Naive thymus-derived CD4-positive, alpha-beta T cell (primary cell): ENCODE measurements at regions not wholly inside any gene's neighbourhood (a gene's known extent, or its start where the extent isn't known, plus 50 kb on each side); places are given as distances from the start of the nearest gene placed in this dataset.
"Not testable (repeated sequence)": the region's sequence is repeated elsewhere in the genome, so short reads cannot be mapped to it uniquely, and the experiment has no call there.

ENCODE experiments used
- ATAC-seq: fragments of 150-1000 bp; cut with Tn5 transposase; 2 replicates; pipeline ENCODE4 v1.10.0; 2021; ENCODE audit warnings: mild to moderate bottlenecking, moderate library complexity
- CTCF ChIA-PET: fragments of 350-600 bp; sonication (Branson Sonifier 250); formaldehyde crosslinking; loops from one replicate; lab custom pipeline; 2021; ENCODE audit warnings: antibody characterized with exemption; lab: Charles Lee
- POLR2A ChIA-PET: fragments of 350-600 bp; sonication (Branson Sonifier 250); formaldehyde crosslinking; loops from one replicate; lab custom pipeline; 2021; ENCODE audit warnings: antibody characterized with exemption, inconsistent platforms; lab: Charles Lee
- DNase-seq, 9 donors: peaks; one replicate each; pipeline versions ENCODE4 v3.0.0 to v3.0.0-alpha.2; 2020 to 2022; ENCODE audit warnings: mixed read lengths in 1 of 9
- H3K27ac ChIP-seq: one replicate; pipeline ENCODE4 v1.7.0; 2013; ENCODE audit warnings: mild to moderate bottlenecking, low read depth, low read length, moderate library complexity
- H3K27me3 ChIP-seq, 2 donors: one replicate each; pipeline ENCODE4 v1.7.0; 2013; ENCODE audit warnings: low read length in 2 of 2, mild to moderate bottlenecking in 2 of 2, moderate library complexity in 2 of 2; ENCODE audit not compliant: control insufficient read depth in 2 of 2, insufficient read depth in 2 of 2
- H3K36me3 ChIP-seq, 3 experiments: 1 replicate in 2 of 3; 2 replicates in 1 of 3; pipeline ENCODE4 v1.7.0; 2013; ENCODE audit warnings: low read length in 3 of 3, mild to moderate bottlenecking in 3 of 3, moderate library complexity in 1 of 3; ENCODE audit not compliant: insufficient read depth in 3 of 3, control insufficient read depth in 2 of 3
- H3K4me1 ChIP-seq, 2 donors: one replicate each; pipeline ENCODE4 v1.7.0; 2013; ENCODE audit warnings: low read length in 2 of 2, mild to moderate bottlenecking in 2 of 2, moderate library complexity in 1 of 2; ENCODE audit not compliant: control insufficient read depth in 2 of 2, insufficient read depth in 2 of 2
- H3K4me3 ChIP-seq: 2 replicates; pipeline ENCODE4 v1.7.0; 2013; ENCODE audit warnings: mild to moderate bottlenecking, low read length
- H3K9me3 ChIP-seq, 3 experiments: 1 replicate in 2 of 3; 2 replicates in 1 of 3; pipeline ENCODE4 v1.7.0; 2013; ENCODE audit warnings: low read length in 3 of 3; ENCODE audit not compliant: control insufficient read depth in 2 of 3
- H3K27ac Mint-ChIP-seq, 9 donors: one replicate each; pipeline ENCODE4 v1.8.0; 2020 to 2022; ENCODE audit warnings: mixed read lengths in 9 of 9, mild to moderate bottlenecking in 8 of 9, moderate library complexity in 5 of 9, inconsistent platforms in 2 of 9
- H3K27me3 Mint-ChIP-seq, 5 donors: one replicate each; pipeline ENCODE4 v1.8.0; 2021 to 2022; ENCODE audit warnings: mixed read lengths in 5 of 5, mild to moderate bottlenecking in 1 of 5
- H3K36me3 Mint-ChIP-seq, 5 donors: one replicate each; pipeline ENCODE4 v1.8.0; 2020 to 2022; ENCODE audit warnings: mixed read lengths in 5 of 5, mild to moderate bottlenecking in 3 of 5, inconsistent platforms in 1 of 5
- H3K4me1 Mint-ChIP-seq, 7 donors: one replicate each; pipeline ENCODE4 v1.8.0; 2020 to 2022; ENCODE audit warnings: mixed read lengths in 7 of 7, mild to moderate bottlenecking in 3 of 7, inconsistent platforms in 1 of 7
- H3K4me3 Mint-ChIP-seq, 10 donors: one replicate each; pipeline ENCODE4 v1.8.0; 2020 to 2022; ENCODE audit warnings: mild to moderate bottlenecking in 10 of 10, mixed read lengths in 10 of 10, moderate library complexity in 6 of 10, inconsistent platforms in 2 of 10
- H3K9me3 Mint-ChIP-seq, 11 donors: one replicate each; pipeline ENCODE4 v1.8.0; 2020 to 2022; ENCODE audit warnings: mixed read lengths in 11 of 11, mild to moderate bottlenecking in 4 of 11, inconsistent platforms in 1 of 11, moderate library complexity in 1 of 11
- intact Hi-C, 2 donors: fragments of 100-400 bp; cut with micrococcal nuclease; formaldehyde crosslinking; loops; one replicate each; pipeline ENCODE4 v1.15.1; 2023

DNA sequence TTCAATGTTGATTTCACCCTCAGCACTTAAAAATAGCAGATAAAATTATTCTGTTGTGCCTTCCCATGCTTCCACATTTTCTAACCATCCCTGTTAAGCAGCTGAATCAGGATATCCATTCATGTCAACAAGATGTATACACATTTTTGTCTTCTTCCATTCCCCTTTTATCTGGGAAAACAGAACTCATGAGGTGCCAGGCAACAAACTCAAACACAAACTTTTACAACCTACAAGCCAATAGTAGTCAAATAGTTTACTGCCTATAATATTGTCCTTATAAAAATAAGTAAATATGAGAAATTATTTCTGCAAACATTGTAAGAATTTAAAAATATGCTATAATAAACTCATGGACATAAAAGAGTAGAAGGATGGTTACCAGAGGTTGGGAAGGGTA lies 1569.8 kb downstream of the REEP3 start:
- CTCF ChIA-PET = no interaction called here

DNA sequence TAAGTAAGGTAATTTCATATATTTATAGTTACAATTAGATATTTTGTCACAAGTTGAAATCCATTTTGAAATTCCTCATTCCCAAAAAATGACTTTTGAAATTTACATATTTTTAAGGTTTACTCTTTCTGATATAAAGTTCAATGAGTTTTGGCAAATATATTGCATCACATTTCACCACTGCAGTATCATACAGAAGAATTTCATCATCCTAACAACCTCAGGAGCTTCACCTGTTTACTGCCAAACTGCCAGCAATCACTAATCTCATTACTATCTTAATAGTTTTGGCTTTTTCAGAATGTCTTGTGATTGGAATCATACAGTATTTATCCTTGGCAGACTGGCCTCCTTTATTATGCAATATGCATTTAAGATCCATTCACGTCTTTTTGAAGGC lies 1578.9 kb downstream of the REEP3 start:
- Mint-ChIP-seq H3K4me3 (no peak overlapping the region), H3K9me3 (peaks cover 0 to 14% (median 7%) of the 10 kb centered on the region in 11 donors), H3K27ac (no peak overlapping the region), H3K36me3 (no peaks in the 10 kb centered on the region), H3K27me3 (no peaks in the 10 kb centered on the region), H3K4me1 (no peaks in the 10 kb centered on the region)
- ATAC-seq (no peak), DNase-seq (no peak)
- Histone ChIP-seq H3K4me1 (no peaks in the 10 kb centered on the region), H3K9me3 (no peaks in the 10 kb centered on the region), H3K27me3 (no peaks in the 10 kb centered on the region), H3K36me3 (no peaks in the 10 kb centered on the region), H3K4me3 (no peak overlapping the region), H3K27ac (no peak overlapping the region)
- intact Hi-C loops = no loop called here
- CTCF ChIA-PET = no interaction called here
- POLR2A ChIA-PET = no interaction called here

More for the DNA sequence above, 1569.8 kb downstream of the REEP3 start:
- no peak for ATAC-seq
- no peaks in the 10 kb centered on the region for H3K9me3 ChIP-seq
- H3K4me1 ChIP-seq = no peaks in the 10 kb centered on the region
- Mint-ChIP-seq H3K4me1 (no peaks in the 10 kb centered on the region), H3K27me3 (no peaks in the 10 kb centered on the region), H3K4me3 (no peak overlapping the region), H3K36me3 (no peaks in the 10 kb centered on the region), H3K27ac (no peak overlapping the region), H3K9me3 (peaks cover 0 to 8% (median 2%) of the 10 kb centered on the region in 11 donors)
- H3K27ac ChIP-seq = no peak overlapping the region
- no peaks in the 10 kb centered on the region for H3K36me3 ChIP-seq
- no peak overlapping the region for H3K4me3 ChIP-seq
- H3K27me3 ChIP-seq = no peaks in the 10 kb centered on the region
- intact Hi-C loops = no loop called here
- no peak for DNase-seq
- POLR2A ChIA-PET = interaction anchor here (0.7 kb wide), 1 partner anchor 310 kb away, joined by 3 read pairs; no protein-coding TSS in a partner anchor

DNA sequence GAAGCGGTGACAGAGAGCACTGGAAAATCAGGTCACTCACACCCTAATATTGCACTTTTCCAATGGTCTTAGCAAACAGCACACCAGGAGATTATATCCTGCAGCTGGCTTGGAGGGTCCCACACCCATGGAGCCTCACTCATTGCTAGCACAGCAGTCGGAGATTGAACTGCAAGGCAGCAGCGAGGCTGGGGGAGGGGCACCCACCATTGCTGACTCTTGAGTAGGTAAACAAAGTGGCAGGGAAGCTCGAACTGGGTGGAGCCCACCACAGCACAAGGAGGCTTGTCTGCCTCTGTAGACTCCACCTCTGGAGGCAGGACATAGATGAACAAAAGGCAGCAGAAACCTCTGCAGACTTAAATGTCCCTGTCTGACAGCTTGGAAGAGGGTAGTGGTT lies 1579.7 kb downstream of the REEP3 start:
- H3K36me3 Mint-ChIP-seq, CTCF ChIA-PET, H3K9me3 ChIP-seq, H3K4me1 Mint-ChIP-seq, H3K4me3 ChIP-seq, H3K27ac ChIP-seq, H3K36me3 ChIP-seq, intact Hi-C loops, H3K4me1 ChIP-seq, DNase-seq, H3K27ac Mint-ChIP-seq, H3K27me3 Mint-ChIP-seq, POLR2A ChIA-PET, H3K27me3 ChIP-seq, ATAC-seq, H3K4me3 Mint-ChIP-seq: not testable (repeated sequence)
- peaks cover 0 to 21% (median 8%) of the 10 kb centered on the region in 11 donors for H3K9me3 Mint-ChIP-seq

DNA sequence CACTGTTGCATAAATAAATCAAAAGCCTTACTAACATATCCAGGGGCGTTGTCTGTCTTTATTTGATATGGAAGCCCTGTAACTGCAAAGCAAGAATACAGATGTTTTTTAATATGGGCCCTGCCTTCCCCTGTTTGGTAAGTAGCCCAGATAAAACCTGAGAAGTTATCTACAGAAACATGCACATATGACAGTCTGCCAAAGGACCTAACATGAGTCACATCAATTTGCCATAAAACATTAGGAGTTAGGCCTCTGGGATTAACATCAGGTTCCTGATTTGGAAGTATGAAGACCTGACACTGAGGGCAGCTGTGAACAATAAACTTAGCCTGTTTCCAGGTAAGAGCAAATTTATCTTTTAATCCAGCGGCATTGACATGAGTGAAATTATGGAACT lies 1588.8 kb downstream of the REEP3 start:
- Histone ChIP-seq H3K4me3 (no peak overlapping the region), H3K27me3 (no peaks in the 10 kb centered on the region), H3K27ac (no peak overlapping the region), H3K9me3 (no peaks in the 10 kb centered on the region), H3K36me3 (no peaks in the 10 kb centered on the region), H3K4me1 (no peaks in the 10 kb centered on the region)
- Mint-ChIP-seq H3K4me1 (no peaks in the 10 kb centered on the region), H3K9me3 (peaks cover 3 to 32% (median 10%) of the 10 kb centered on the region in 11 donors), H3K36me3 (no peaks in the 10 kb centered on the region), H3K4me3 (no peak overlapping the region), H3K27me3 (no peaks in the 10 kb centered on the region), H3K27ac (no peak overlapping the region)
- ChIA-PET CTCF (no interaction called here), POLR2A (no interaction called here)
- ATAC-seq = no peak
- DNase-seq = no peak
- intact Hi-C loops = no loop called here

DNA sequence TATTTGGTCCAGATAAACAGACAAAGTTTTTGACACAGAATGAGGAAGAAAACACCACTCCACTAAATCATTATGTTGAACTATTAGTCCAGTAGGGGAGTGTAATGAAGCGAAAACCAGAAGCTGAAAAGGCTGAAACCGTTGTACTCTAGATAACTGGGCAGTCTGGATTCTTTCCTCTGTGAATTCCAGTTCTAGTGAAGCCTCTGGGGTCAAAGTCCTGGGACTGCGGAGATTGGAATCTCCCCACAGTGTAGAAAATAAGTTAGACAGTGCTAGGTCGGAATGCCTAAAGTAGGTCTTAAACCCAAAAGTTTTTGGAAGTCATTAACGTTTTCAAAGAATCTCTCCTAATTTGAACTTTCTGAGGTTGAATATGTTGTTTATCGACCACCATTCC lies 1589.9 kb downstream of the REEP3 start:
- peaks cover under 1 to 27% (median 8%) of the 10 kb centered on the region in 11 donors for H3K9me3 Mint-ChIP-seq
- H3K4me1 Mint-ChIP-seq, POLR2A ChIA-PET, intact Hi-C loops, DNase-seq, H3K4me3 Mint-ChIP-seq, H3K36me3 Mint-ChIP-seq, H3K27ac Mint-ChIP-seq, CTCF ChIA-PET, H3K4me1 ChIP-seq, H3K36me3 ChIP-seq, H3K27me3 Mint-ChIP-seq, H3K27ac ChIP-seq, H3K4me3 ChIP-seq, H3K27me3 ChIP-seq, H3K9me3 ChIP-seq, ATAC-seq: not testable (repeated sequence)

DNA sequence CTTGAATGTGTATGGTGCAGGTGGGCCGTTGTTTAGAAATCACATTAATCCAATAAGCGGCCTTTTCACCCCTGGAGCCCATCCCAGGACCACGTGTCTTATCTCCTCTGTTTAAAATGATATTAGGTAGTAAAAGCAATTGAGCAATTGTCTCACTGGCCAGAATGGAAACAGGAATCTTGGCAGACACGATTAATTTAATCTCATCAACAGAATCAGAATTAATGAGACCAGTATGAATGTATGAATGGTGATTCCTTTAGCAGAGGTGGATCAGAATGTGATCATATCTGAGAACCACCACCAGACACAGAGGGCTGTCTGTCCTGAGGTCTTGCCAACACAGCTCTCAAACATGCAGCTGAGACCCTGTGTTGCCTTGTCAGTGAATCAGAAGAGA lies 1591.4 kb downstream of the REEP3 start:
- Histone ChIP-seq H3K36me3 (no peaks in the 10 kb centered on the region), H3K4me1 (no peaks in the 10 kb centered on the region), H3K9me3 (no peaks in the 10 kb centered on the region), H3K27me3 (no peaks in the 10 kb centered on the region), H3K4me3 (no peak overlapping the region), H3K27ac (no peak overlapping the region)
- intact Hi-C loops = no loop called here
- ChIA-PET CTCF (no interaction called here), POLR2A (no interaction called here)
- Mint-ChIP-seq H3K4me1 (no peaks in the 10 kb centered on the region), H3K4me3 (no peak overlapping the region), H3K36me3 (no peaks in the 10 kb centered on the region), H3K27me3 (no peaks in the 10 kb centered on the region), H3K9me3 (peaks cover 0 to 31% (median 8%) of the 10 kb centered on the region in 11 donors), H3K27ac (no peak overlapping the region)
- no peak for DNase-seq
- no peak for ATAC-seq

DNA sequence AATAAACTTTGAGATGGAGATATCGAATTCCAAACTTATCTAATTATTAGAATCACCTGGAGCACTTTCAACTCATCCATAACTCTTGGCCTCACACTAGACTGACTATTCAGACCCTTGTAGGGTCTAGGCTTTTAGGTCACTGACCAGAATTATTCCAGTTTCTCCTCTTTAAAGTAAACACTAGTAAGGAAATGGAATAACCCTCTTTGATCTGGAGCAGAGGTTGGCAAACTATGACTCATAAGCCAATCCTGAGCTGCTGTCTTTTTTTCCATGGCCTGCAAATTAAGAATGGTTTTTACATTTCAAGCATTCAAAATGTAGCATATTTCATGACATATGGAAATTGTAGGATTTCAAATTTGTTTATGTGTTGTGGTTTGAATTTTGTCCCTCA lies 1601.9 kb downstream of the REEP3 start:
- ATAC-seq (no peak), DNase-seq (no peak)
- H3K27me3 Mint-ChIP-seq = no peaks in the 10 kb centered on the region
- peaks cover 0 to 14% (median 4%) of the 10 kb centered on the region in 11 donors for H3K9me3 Mint-ChIP-seq
- no peak overlapping the region for H3K27ac ChIP-seq
- H3K27ac Mint-ChIP-seq = no peak overlapping the region
- H3K4me3 ChIP-seq = no peak overlapping the region
- ChIA-PET CTCF (no interaction called here), POLR2A (no interaction called here)
- H3K27me3 ChIP-seq = no peaks in the 10 kb centered on the region
- H3K36me3 ChIP-seq = no peaks in the 10 kb centered on the region
- no peaks in the 10 kb centered on the region for H3K4me1 Mint-ChIP-seq
- no peaks in the 10 kb centered on the region for H3K9me3 ChIP-seq
- H3K36me3 Mint-ChIP-seq = no peaks in the 10 kb centered on the region
- no peaks in the 10 kb centered on the region for H3K4me1 ChIP-seq
- intact Hi-C loops = no loop called here
- no peak overlapping the region for H3K4me3 Mint-ChIP-seq
